Effector memory CD4-positive, alpha-beta T cell (primary cell): ENCODE measurements at regions not wholly inside any gene's neighbourhood (a gene's known extent, or its start where the extent isn't known, plus 50 kb on each side); places are given as distances from the start of the nearest gene placed in this dataset.

Experiments used
- DNase-seq, 3 donors: peaks; one replicate each; pipeline ENCODE4 v3.0.0-alpha.2; 2020
- H3K27ac ChIP-seq: 2 replicates; pipeline ENCODE4 v1.7.0; 2013; ENCODE audit warnings: mild to moderate bottlenecking, low read length, moderate library complexity; ENCODE audit not compliant: insufficient read depth, poor library complexity, severe bottlenecking
- H3K27me3 ChIP-seq: replicated peaks from 2 replicates; pipeline ENCODE4 v1.7.0; 2013; ENCODE audit warnings: mild to moderate bottlenecking, low read length; ENCODE audit not compliant: insufficient read depth, control insufficient read depth, poor library complexity, severe bottlenecking
- H3K36me3 ChIP-seq: 2 replicates; pipeline ENCODE4 v1.7.0; 2013; ENCODE audit warnings: mild to moderate bottlenecking, low read length, moderate library complexity; ENCODE audit not compliant: control insufficient read depth, insufficient read depth
- H3K4me1 ChIP-seq: 2 replicates; pipeline ENCODE4 v1.7.0; 2013; ENCODE audit warnings: low read length, mild to moderate bottlenecking; ENCODE audit not compliant: control insufficient read depth, insufficient read depth, poor library complexity, severe bottlenecking
- H3K4me3 ChIP-seq: 2 replicates; pipeline ENCODE4 v1.7.0; 2013; ENCODE audit warnings: low read length, low read depth, mild to moderate bottlenecking; ENCODE audit not compliant: insufficient read depth, poor library complexity, severe bottlenecking
- H3K9me3 ChIP-seq: 2 replicates; pipeline ENCODE4 v1.7.0; 2013; ENCODE audit warnings: mild to moderate bottlenecking, low read length, moderate library complexity; ENCODE audit not compliant: control insufficient read depth

GRCh38 chr13:99903140-99903539 is 68.4 kb downstream of the ZIC5 start:
- DNase-seq: no peak
- H3K27me3 ChIP-seq: peaks cover 7% of the 10 kb centered on the region
- no peak overlapping the region for H3K4me3 ChIP-seq
- no peaks in the 10 kb centered on the region for H3K36me3 ChIP-seq
- no peak overlapping the region for H3K27ac ChIP-seq
- no peaks in the 10 kb centered on the region for H3K9me3 ChIP-seq
- H3K4me1 ChIP-seq: no peaks in the 10 kb centered on the region

- H3K36me3 ChIP-seq: no peaks in the 10 kb centered on the region
- no peaks in the 10 kb centered on the region for H3K4me1 ChIP-seq
- DNase-seq: no peak
- H3K27me3 ChIP-seq: peaks cover 7% of the 10 kb centered on the region
- no peaks in the 10 kb centered on the region for H3K9me3 ChIP-seq
- H3K27ac ChIP-seq: no peak overlapping the region
- no peak overlapping the region for H3K4me3 ChIP-seq
Observed at GRCh38 chr13:99902657-99903056, 68.9 kb downstream of the ZIC5 start.

DNA sequence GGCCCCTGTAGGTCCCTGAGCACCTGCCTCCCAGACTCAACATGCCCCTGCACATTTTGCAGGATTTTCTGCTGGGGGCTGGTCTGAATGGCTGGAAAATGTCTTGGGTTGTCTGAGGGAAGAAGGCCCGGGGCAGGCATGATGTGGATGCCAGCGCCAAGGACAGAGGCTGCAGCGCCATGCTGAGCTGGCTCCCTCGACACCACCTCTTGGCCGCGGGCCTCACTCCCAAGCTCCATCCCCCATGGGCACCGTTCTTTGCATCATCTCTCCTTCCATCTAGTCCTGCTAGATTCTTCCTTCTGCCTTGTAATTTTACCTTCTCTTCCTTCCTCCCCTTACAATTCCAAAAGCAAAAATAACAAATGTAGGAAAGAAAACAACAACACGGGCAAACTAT is 70.6 kb downstream of the ZIC5 start:
- no peaks in the 10 kb centered on the region for H3K4me1 ChIP-seq

DNA sequence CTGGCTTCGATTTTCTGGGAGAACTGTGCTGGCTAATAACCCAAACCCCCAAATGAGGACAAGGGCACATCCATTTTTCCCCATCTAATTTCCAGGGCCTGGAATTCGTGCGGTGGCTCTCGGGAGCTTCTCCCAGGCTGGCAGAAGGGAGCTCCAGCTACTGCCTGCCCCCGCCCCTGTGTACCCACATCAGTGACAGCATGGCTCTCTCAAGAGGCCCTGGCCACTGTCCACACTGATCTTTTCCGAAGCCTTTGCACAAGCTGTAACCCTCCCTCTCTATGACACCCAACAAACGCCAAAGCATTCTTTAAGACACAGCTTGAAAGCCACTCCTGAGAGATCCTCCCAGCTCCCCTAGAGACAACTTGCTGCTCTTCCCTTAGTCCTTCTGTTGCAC is 73.1 kb downstream of the ZIC5 start:
- Histone ChIP-seq H3K27me3 (peaks cover 29% of the 10 kb centered on the region), H3K4me1 (peaks cover 2% of the 10 kb centered on the region), H3K36me3 (no peaks in the 10 kb centered on the region), H3K27ac (no peak overlapping the region), H3K9me3 (no peaks in the 10 kb centered on the region), H3K4me3 (no peak overlapping the region)
- no peak for DNase-seq

More for the DNA sequence above, 70.6 kb downstream of the ZIC5 start:
- no peaks in the 10 kb centered on the region for H3K9me3 ChIP-seq
- no peak overlapping the region for H3K4me3 ChIP-seq
- no peaks in the 10 kb centered on the region for H3K36me3 ChIP-seq
- DNase-seq: no peak
- H3K27ac ChIP-seq: no peak overlapping the region
- peaks cover 20% of the 10 kb centered on the region for H3K27me3 ChIP-seq

DNA sequence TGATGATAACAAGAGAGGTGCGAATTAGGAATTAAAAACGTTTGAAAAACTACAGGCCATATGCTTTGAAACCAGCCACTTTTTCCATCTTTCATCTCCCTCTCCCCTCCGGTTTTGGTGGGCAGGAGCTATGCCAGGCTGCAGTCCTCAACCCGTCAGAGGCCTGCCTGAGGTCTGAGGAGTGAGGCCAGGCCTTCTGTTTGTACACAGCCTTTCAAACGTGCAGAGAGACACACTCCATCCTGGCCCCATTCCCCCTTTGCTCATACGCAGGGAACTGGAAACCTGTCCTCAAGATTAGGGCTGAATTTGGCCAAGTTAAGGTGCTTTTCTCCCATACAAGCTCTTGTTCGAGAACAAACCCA is 74.5 kb downstream of the ZIC5 start:
- Histone ChIP-seq H3K36me3 (no peaks in the 10 kb centered on the region), H3K4me1 (peaks cover 2% of the 10 kb centered on the region), H3K9me3 (no peaks in the 10 kb centered on the region), H3K4me3 (no peak overlapping the region), H3K27me3 (peaks cover 29% of the 10 kb centered on the region), H3K27ac (no peak overlapping the region)
- no peak for DNase-seq

- Histone ChIP-seq H3K27ac (no peak overlapping the region), H3K4me1 (peaks cover 2% of the 10 kb centered on the region), H3K4me3 (peak overlapping the region; percentile 37), H3K36me3 (no peaks in the 10 kb centered on the region), H3K9me3 (no peaks in the 10 kb centered on the region), H3K27me3 (peaks cover 29% of the 10 kb centered on the region)
- DNase-seq: no peak
Observed at GRCh38 chr13:99896369-99897075, 75.0 kb downstream of the ZIC5 start.

- Histone ChIP-seq H3K27ac (no peak overlapping the region), H3K4me3 (peak overlapping the region; percentile 71), H3K27me3 (peaks cover 29% of the 10 kb centered on the region)
Observed at GRCh38 chr13:99895444-99896368, 75.9 kb downstream of the ZIC5 start.

GRCh38 chr13:99894840-99895443 is 76.6 kb downstream of the ZIC5 start:
- H3K4me3 ChIP-seq: peak overlapping the region; percentile 71
- DNase-seq: no peak
- H3K27me3 ChIP-seq: peaks cover 29% of the 10 kb centered on the region
- H3K4me1 ChIP-seq: peaks cover 2% of the 10 kb centered on the region
- no peaks in the 10 kb centered on the region for H3K9me3 ChIP-seq
- H3K27ac ChIP-seq: no peak overlapping the region
- H3K36me3 ChIP-seq: no peaks in the 10 kb centered on the region

More at GRCh38 chr13:99895444-99896368, 75.9 kb downstream of the ZIC5 start:
- Histone ChIP-seq H3K36me3 (no peaks in the 10 kb centered on the region), H3K4me1 (peaks cover 2% of the 10 kb centered on the region), H3K9me3 (no peaks in the 10 kb centered on the region)
- DNase-seq: no peak

DNA sequence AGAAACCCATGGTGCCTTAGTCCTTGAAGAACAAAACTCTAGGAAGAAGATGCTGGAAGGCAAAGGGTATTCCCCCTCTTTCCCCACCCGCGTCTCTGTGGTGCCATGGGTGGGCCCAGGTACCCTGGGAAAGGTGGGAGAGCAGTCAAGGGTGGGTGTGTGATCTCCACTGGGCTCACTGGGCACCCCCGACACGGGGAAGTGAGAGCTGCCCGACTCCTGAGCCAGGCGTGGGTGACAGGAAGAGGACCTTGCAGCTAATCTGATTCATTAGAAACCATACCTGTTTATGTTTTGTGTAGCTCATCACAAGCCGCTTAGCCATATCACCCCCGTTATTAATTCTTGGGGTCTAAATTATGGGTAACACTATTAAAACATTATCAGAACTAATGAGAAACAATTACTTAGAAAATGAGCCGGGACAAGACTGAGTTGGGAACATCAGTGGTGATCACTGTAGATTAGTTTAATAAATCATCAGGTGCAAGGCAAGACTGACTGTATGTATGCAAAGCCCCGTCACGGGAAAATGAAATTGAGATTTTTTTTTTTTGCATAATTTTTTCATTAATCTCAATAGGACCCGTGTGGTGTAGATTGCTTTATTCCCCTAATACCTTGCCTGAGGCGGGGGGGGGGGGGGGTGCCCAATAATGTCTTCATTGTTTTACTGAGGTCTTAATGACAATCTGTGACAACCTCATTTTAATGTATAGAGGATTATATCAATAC is 77.3 kb downstream of the ZIC5 start:
- H3K9me3 ChIP-seq: no peaks in the 10 kb centered on the region
- H3K27me3 ChIP-seq: peaks cover 27% of the 10 kb centered on the region
- H3K36me3 ChIP-seq: no peaks in the 10 kb centered on the region
- no peak for DNase-seq
- peak overlapping the region; percentile 71 for H3K4me3 ChIP-seq
- H3K4me1 ChIP-seq: peaks cover 2% of the 10 kb centered on the region
- H3K27ac ChIP-seq: no peak overlapping the region
